Lung microvascular endothelial cell (primary cell): ENCODE measurements at regions not wholly inside any gene's neighbourhood (a gene's known extent, or its start where the extent isn't known, plus 50 kb on each side); places are given as distances from the start of the nearest gene placed in this dataset.
"Not testable (repeated sequence)": the region's sequence is repeated elsewhere in the genome, so short reads cannot be mapped to it uniquely, and the experiment has no call there.

Source experiments
- DNase-seq, 2 donors: peaks; one replicate each; pipeline versions ENCODE4 v3.0.0 to v3.0.0-alpha.2; 2010; ENCODE audit warnings: low read depth in 2 of 2

- no peak for DNase-seq
Observed at GRCh38 chr12:20017802-20018201, 350.5 kb upstream of the PDE3A start.

GRCh38 chr12:20018406-20018805, 349.9 kb upstream of the PDE3A start:
- DNase-seq, result no peak

GRCh38 chr12:20024194-20024593, 344.1 kb upstream of the PDE3A start:
- DNase-seq, result peak; percentile 63 to 89

- DNase-seq, result no peak
Observed at GRCh38 chr12:20028033-20028432, 340.3 kb upstream of the PDE3A start.

GRCh38 chr12:20030826-20031225, 337.5 kb upstream of the PDE3A start:
- DNase-seq, result peak; percentile 36 to 77

GRCh38 chr12:20039562-20039961, 328.8 kb upstream of the PDE3A start:
- DNase-seq, result no peak

GRCh38 chr12:20040184-20040583, 328.2 kb upstream of the PDE3A start:
- DNase-seq, result no peak

- no peak for DNase-seq
Observed at GRCh38 chr12:20040831-20041230, 327.5 kb upstream of the PDE3A start.

- DNase-seq, result no peak
Observed at GRCh38 chr12:20044351-20044750, 324.0 kb upstream of the PDE3A start.

GRCh38 chr12:20044846-20045245, 323.5 kb upstream of the PDE3A start:
- DNase-seq, result no peak

GRCh38 chr12:20047901-20048300, 320.4 kb upstream of the PDE3A start:
- DNase-seq, result no peak

GRCh38 chr12:20050221-20050620, 318.1 kb upstream of the PDE3A start:
- DNase-seq, result no peak

- DNase-seq, result no peak
Observed at GRCh38 chr12:20053782-20054181, 314.6 kb upstream of the PDE3A start.

GRCh38 chr12:20055856-20056255, 312.5 kb upstream of the PDE3A start:
- no peak for DNase-seq

GRCh38 chr12:20057398-20057797, 310.9 kb upstream of the PDE3A start:
- no peak for DNase-seq

- DNase-seq, result peak in 1 of 2 donors; percentile 26
Observed at GRCh38 chr12:20063116-20063515, 305.2 kb upstream of the PDE3A start.

- peak in 1 of 2 donors; percentile 43 for DNase-seq
Observed at GRCh38 chr12:20077618-20078017, 290.7 kb upstream of the PDE3A start.

GRCh38 chr12:20089077-20089476, 279.3 kb upstream of the PDE3A start:
- DNase-seq, result no peak

GRCh38 chr12:20093190-20093810, 275.0 kb upstream of the PDE3A start:
- DNase-seq, result not testable (repeated sequence)

GRCh38 chr12:20096430-20096829, 271.9 kb upstream of the PDE3A start:
- DNase-seq, result no peak

GRCh38 chr12:20097626-20098025, 270.7 kb upstream of the PDE3A start:
- peak; percentile 10 to 50 for DNase-seq

GRCh38 chr12:20099395-20100183, 268.7 kb upstream of the PDE3A start:
- no peak for DNase-seq

GRCh38 chr12:20101046-20101445, 267.3 kb upstream of the PDE3A start:
- no peak for DNase-seq
